ENCODE measurements at regions not wholly inside any gene's neighbourhood (a gene's known extent, or its start where the extent isn't known, plus 50 kb on each side); places are given as distances from the start of the nearest gene placed in this dataset.

GRCh38 chr9:99732715-99733114, 89.0 kb upstream of the NR4A3 start:
- TF ChIP-seq CTCF (IDR thresholded peaks at IDR 0.05), result no peak
- peak; percentile 67 for ATAC-seq (ENCODE audit: insufficient number of reproducible peaks, low FRiP score, low read depth)
- Histone ChIP-seq H3K27ac (peak overlapping the region; percentile 23 to 29), H3K9me3 (no peaks in the 10 kb centered on the region), H3K27me3 (replicated peaks; ENCODE audit: insufficient read depth) (no peaks in the 10 kb centered on the region), H3K4me1 (ENCODE audit: control insufficient read depth in 1 of 2, low read depth in 2 of 2) (peaks cover 2 to 15% of the 10 kb centered on the region in 2 donors), H3K4me3 (peak overlapping the region; percentile 41), H3K36me3 (no peaks in the 10 kb centered on the region)
- no peak for DNase-seq (ENCODE audit: low spot score)

GRCh38 chr9:99735041-99735440, 86.6 kb upstream of the NR4A3 start:
- Histone ChIP-seq H3K4me1 (ENCODE audit: control insufficient read depth in 1 of 2, low read depth in 2 of 2) (peaks cover 2 to 15% of the 10 kb centered on the region in 2 donors), H3K36me3 (no peaks in the 10 kb centered on the region), H3K27ac (no peak overlapping the region), H3K4me3 (no peak overlapping the region), H3K27me3 (replicated peaks; ENCODE audit: insufficient read depth) (no peaks in the 10 kb centered on the region), H3K9me3 (no peaks in the 10 kb centered on the region)
- no peak for TF ChIP-seq CTCF (IDR thresholded peaks at IDR 0.05)
- ATAC-seq (ENCODE audit: insufficient number of reproducible peaks, low FRiP score, low read depth) (no peak), DNase-seq (ENCODE audit: low spot score) (no peak)

- Histone ChIP-seq H3K27me3 (replicated peaks; ENCODE audit: insufficient read depth) (no peaks in the 10 kb centered on the region), H3K4me3 (no peak overlapping the region), H3K36me3 (no peaks in the 10 kb centered on the region), H3K9me3 (no peaks in the 10 kb centered on the region), H3K27ac (no peak overlapping the region), H3K4me1 (ENCODE audit: control insufficient read depth in 1 of 2, low read depth in 2 of 2) (peaks cover 2 to 15% of the 10 kb centered on the region in 2 donors)
- TF ChIP-seq CTCF (IDR thresholded peaks at IDR 0.05), result no peak
- DNase-seq (ENCODE audit: low spot score) (no peak), ATAC-seq (ENCODE audit: insufficient number of reproducible peaks, low FRiP score, low read depth) (no peak)
These were observed 85.4 kb upstream of the NR4A3 start for GRCh38 chr9:99736291-99736690.

GRCh38 chr9:99737649-99738048, 84.0 kb upstream of the NR4A3 start:
- H3K4me1 ChIP-seq (ENCODE audit: control insufficient read depth in 1 of 2, low read depth in 2 of 2), result peaks cover 2 to 8% of the 10 kb centered on the region in 2 donors

GRCh38 chr9:99743006-99743405, 78.7 kb upstream of the NR4A3 start:
- Histone ChIP-seq H3K27ac (no peak overlapping the region), H3K36me3 (no peaks in the 10 kb centered on the region), H3K4me3 (no peak overlapping the region), H3K27me3 (replicated peaks; ENCODE audit: insufficient read depth) (no peaks in the 10 kb centered on the region), H3K4me1 (ENCODE audit: control insufficient read depth in 1 of 2, low read depth in 2 of 2) (no peaks in the 10 kb centered on the region), H3K9me3 (no peaks in the 10 kb centered on the region)
- no peak for TF ChIP-seq CTCF (IDR thresholded peaks at IDR 0.05)
- no peak for DNase-seq (ENCODE audit: low spot score)
- ATAC-seq (ENCODE audit: insufficient number of reproducible peaks, low FRiP score, low read depth), result no peak

More at GRCh38 chr9:99737649-99738048, 84.0 kb upstream of the NR4A3 start:
- no peak for TF ChIP-seq CTCF (IDR thresholded peaks at IDR 0.05)
- no peak overlapping the region for H3K4me3 ChIP-seq
- no peaks in the 10 kb centered on the region for H3K36me3 ChIP-seq
- no peak for ATAC-seq (ENCODE audit: insufficient number of reproducible peaks, low FRiP score, low read depth)
- no peak overlapping the region for H3K27ac ChIP-seq
- H3K27me3 ChIP-seq (replicated peaks; ENCODE audit: insufficient read depth), result no peaks in the 10 kb centered on the region
- no peak for DNase-seq (ENCODE audit: low spot score)
- H3K9me3 ChIP-seq, result no peaks in the 10 kb centered on the region
